Endothelial cell (in vitro differentiated cells): ENCODE measurements at regions not wholly inside any gene's neighbourhood (a gene's known extent, or its start where the extent isn't known, plus 50 kb on each side); places are given as distances from the start of the nearest gene placed in this dataset.

Experiments
- DNase-seq: peaks from one replicate; pipeline ENCODE4 v3.0.0; 2021; ENCODE audit warnings: low spot score
- H3K27ac Mint-ChIP-seq: one replicate; pipeline ENCODE4 v1.8.0; 2021; ENCODE audit warnings: mixed read lengths, inconsistent platforms; ENCODE audit not compliant: unreplicated experiment
- H3K27me3 Mint-ChIP-seq: one replicate; pipeline ENCODE4 v1.8.0; 2021; ENCODE audit warnings: mild to moderate bottlenecking, moderate library complexity, mixed read lengths, inconsistent platforms; ENCODE audit not compliant: unreplicated experiment
- H3K36me3 Mint-ChIP-seq: one replicate; pipeline ENCODE4 v1.8.0; 2021; ENCODE audit warnings: mild to moderate bottlenecking, low read depth, mixed read lengths, inconsistent platforms; ENCODE audit not compliant: unreplicated experiment
- H3K4me1 Mint-ChIP-seq: one replicate; pipeline ENCODE4 v1.8.0; 2021; ENCODE audit warnings: mild to moderate bottlenecking, mixed read lengths, inconsistent platforms; ENCODE audit not compliant: unreplicated experiment
- H3K4me3 Mint-ChIP-seq: one replicate; pipeline ENCODE4 v1.8.0; 2021; ENCODE audit warnings: mild to moderate bottlenecking, mixed read lengths, inconsistent platforms; ENCODE audit not compliant: unreplicated experiment
- H3K9me3 Mint-ChIP-seq: one replicate; pipeline ENCODE4 v1.8.0; 2021; ENCODE audit warnings: mixed read lengths, inconsistent platforms; ENCODE audit not compliant: unreplicated experiment
- CTCF ChIP-seq: fragments of 200-600 bp; sonication (generic); IDR thresholded peaks from one replicate; pipeline ENCODE4 v1.5.0; 2021; ENCODE audit warnings: antibody characterized with exemption; ENCODE audit not compliant: unreplicated experiment

GRCh38 chr6:151749341-151749740 lies 58.1 kb upstream of the ESR1 start:
- Mint-ChIP-seq H3K27me3 (no peaks in the 10 kb centered on the region), H3K9me3 (no peaks in the 10 kb centered on the region), H3K4me3 (no peak overlapping the region), H3K36me3 (no peaks in the 10 kb centered on the region), H3K27ac (no peak overlapping the region), H3K4me1 (no peaks in the 10 kb centered on the region)
- no peak for TF ChIP-seq CTCF
- no peak for DNase-seq

- Mint-ChIP-seq H3K9me3 (no peaks in the 10 kb centered on the region), H3K27me3 (no peaks in the 10 kb centered on the region), H3K36me3 (no peaks in the 10 kb centered on the region), H3K4me1 (peaks cover 3% of the 10 kb centered on the region), H3K4me3 (no peak overlapping the region), H3K27ac (no peak overlapping the region)
- DNase-seq, result no peak
- TF ChIP-seq CTCF, result no peak
Observed at GRCh38 chr6:151753581-151753980, 53.9 kb upstream of the ESR1 start.

- Mint-ChIP-seq H3K9me3 (no peaks in the 10 kb centered on the region), H3K27ac (no peak overlapping the region), H3K36me3 (no peaks in the 10 kb centered on the region), H3K4me3 (no peak overlapping the region), H3K27me3 (no peaks in the 10 kb centered on the region), H3K4me1 (peaks cover 3% of the 10 kb centered on the region)
- DNase-seq, result no peak
- TF ChIP-seq CTCF, result no peak
Observed at GRCh38 chr6:151757506-151757955, 50.0 kb upstream of the ESR1 start.
